ENCODE measurements at regions not wholly inside any gene's neighbourhood (a gene's known extent, or its start where the extent isn't known, plus 50 kb on each side); places are given as distances from the start of the nearest gene placed in this dataset.

DNA sequence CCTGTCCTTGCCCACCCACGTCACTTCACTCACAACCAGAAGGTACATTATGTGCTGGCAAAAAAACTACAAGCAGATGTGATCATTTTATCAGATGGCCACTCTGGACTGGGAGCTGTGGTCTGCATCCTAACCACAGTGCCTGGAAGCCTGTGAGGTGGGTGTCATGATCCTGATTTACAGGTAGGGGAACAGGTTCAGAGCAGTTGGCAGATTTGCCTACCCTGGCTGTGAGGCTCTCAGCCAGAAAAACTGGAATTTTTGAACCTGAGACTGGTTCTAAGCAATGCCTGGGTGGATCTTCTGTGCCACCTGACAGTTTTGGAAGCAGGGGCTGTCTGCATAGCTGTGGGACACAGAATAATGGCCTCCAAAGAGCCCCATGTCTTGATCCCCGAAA is 150.8 kb downstream of the SYF2 start:
- no peak for DNase-seq (ENCODE audit: low spot score)

DNA sequence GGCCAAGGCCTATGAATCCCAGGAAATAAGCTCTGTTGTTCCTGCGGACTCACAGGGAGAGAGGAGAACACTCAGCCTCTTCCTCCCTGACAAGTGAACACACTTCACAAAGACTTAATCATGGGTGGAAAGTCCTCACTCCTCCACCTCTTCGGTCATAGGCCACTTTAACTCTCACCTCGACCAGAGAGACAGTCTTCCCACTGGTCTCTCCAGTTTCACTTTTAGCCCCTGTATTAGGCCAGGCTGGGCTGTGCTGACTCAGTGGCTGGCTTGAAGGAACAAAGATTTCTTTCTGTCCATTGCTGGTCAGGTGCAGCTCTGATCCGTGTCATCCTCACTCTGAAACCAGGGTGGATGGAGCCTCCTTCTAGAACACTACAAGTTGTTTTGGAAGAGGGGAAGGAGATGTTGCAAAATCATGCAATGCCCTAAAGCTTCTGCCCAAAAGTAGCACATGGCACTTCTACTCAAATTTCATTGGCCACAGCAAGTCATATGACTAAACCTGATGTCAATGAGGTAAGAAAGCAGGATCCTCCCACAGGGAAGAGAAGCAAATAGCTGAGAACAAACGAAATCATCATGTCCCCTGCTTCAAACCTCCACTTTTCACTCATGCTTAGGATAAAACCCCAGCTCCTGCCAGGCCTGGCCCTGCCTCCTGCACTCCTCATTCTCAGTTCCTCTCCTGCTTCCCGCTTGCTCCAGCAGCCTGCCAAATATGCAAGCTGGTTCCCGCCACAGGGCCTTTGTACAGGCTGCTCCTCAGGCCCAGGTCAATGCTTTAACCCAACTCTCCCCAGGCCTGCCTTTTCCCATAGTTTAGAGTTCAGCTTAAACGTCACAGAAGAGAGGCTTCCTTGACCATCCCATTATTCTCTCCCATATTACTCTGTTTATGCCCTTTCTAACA is 150.5 kb upstream of the RUNX3 start:
- no peak for DNase-seq (ENCODE audit: low spot score)

DNA sequence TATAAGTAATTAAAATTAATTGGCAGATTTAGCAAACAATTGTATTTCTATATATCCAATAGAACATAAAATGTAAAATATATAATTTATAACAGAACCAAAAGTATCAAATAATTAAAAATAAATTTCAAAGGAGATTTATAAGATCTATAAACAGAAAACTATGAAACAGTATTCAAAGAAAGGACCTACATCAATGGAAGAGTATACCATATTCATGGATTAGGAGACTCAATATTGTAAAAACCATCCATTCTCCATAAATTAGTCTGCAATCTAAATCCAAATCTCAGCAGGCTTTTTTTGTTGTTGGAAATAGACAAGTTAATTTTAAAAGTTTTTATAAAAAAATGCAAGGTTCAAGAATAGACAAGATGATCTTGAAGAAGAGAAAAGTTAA is 149.0 kb upstream of the RUNX3 start:
- DNase-seq (ENCODE audit: low spot score): no peak

DNA sequence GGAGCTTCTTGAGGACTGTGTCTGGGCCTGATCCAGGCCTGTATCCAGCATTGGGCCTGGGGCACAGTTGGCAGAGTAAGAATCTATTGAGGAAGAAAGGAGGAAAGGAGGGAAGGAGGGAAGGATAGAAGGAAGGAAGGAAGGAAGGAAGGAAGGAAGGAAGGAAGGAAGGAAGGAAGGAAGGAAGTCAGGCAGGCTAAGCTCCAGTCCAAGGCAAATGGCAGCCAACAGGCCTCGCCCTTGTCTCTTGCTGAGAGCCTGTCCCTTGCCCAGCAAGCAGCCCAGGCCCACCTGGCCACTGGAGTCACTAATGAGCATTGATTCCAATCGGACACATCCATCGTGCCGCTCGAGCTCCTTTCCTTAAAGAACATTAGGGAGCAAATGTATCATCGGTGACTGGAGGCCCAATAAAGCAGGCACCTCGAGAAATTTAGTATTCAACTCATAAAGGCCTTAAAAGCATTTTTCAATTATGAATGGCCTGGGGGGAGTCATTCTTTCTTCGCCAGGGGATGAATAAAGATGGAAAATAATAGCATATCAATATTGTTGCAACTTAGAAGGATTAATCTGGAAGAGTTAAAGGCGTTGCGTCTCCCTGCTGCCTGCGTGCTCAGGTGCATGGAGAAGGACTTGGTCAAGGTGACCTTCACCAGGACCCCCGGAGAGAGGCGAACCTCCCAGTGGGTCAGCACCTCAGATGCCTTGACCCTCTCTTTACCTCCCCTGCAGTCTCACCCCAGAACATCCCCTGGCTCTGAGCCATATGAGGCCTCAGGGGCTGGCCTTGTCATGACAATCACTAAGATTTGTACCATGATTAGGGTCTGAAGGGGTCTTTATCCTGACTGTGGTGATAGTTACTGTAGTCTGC is 144.5 kb upstream of the RUNX3 start:
- DNase-seq (ENCODE audit: low spot score): no peak

DNA sequence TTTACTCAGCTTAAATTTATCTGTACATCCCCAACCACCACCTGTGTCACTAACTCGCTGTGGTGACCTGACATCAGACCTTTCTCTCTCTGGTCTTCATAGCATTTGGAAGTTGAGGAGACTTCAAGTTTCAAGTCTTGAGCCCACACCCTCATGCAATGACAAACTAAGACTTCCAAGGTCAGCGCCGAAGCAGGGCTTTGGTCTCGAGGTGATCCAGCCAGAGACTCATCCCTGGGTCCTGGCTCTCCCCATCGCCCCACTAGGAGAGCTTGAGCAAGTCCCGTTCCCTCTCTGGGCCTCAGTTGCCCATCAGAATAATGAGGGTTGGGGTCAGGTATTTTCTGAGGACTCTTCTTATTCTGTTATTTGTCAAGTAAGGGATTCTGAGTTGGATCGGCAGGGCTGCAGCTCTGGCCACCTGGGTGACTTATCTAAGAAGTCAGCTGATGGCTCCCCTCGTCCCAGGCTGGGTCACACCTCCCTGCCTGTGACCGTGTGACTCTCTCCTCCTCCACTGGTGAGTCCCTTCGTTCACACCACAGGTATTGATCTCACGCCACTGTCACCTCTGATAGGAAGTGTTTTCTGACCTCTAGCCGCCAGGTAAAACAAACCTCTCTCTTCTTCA is 143.7 kb upstream of the RUNX3 start:
- no peak for DNase-seq (ENCODE audit: low spot score)

DNA sequence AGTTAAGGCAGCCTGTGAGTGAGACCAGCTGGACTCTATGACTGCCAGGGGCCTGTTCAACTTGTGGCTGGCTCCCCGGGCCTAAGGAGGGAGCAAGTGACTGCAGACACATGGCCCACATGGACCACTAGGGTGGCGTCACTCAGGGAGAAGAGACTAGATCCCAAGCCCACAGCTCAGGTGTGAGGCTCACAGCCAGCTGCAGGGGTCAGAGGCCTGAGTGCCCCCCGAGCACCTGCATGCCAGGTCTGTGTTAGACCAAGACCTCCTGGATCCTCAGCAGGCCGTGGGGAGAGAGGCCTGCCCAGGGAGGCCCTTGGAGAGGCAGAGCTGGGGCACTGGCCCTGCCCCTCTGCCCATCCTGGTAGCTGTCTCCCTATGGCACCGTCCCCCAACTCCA is 142.4 kb upstream of the RUNX3 start:
- DNase-seq (ENCODE audit: low spot score): no peak

DNA sequence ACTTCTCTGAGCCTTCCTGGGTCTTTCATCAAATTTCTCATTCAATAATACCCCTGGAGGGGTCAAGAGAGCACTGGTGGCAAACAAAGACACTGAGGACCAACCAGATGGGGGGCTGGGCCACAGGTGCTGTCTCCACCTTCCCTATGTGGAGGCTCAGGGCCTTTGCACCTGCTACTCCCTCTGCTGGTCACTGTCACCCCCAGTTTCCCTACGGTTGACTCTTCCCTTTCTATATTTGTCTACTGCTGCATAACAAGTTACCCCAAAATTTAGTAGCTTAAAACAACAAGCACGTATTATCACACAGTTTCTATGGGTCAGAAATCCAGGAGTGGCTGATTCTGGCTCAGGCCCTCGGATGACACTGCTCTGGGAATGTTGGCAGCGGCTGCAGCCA is 138.8 kb upstream of the RUNX3 start:
- DNase-seq (ENCODE audit: low spot score): no peak

DNA sequence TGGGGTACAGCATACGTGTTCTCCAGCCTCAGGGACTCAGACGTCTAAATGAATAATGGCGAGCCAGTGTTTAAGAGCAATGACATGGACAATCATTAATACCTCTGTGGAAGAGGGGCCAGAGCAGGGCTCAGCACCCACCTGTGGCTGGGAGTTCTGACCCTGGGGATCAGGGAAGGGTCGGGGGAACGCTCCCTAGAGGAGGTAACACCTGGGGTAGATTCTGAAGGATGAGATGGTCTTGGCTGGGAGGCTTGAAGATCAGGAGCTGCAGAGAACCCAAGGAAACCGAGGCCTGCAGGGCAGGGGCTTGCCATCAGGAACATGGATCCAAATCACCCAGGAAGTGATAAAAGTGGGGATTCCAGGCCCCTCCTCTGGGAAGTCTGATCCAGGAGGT is 138.2 kb upstream of the RUNX3 start:
- DNase-seq (ENCODE audit: low spot score): no peak

DNA sequence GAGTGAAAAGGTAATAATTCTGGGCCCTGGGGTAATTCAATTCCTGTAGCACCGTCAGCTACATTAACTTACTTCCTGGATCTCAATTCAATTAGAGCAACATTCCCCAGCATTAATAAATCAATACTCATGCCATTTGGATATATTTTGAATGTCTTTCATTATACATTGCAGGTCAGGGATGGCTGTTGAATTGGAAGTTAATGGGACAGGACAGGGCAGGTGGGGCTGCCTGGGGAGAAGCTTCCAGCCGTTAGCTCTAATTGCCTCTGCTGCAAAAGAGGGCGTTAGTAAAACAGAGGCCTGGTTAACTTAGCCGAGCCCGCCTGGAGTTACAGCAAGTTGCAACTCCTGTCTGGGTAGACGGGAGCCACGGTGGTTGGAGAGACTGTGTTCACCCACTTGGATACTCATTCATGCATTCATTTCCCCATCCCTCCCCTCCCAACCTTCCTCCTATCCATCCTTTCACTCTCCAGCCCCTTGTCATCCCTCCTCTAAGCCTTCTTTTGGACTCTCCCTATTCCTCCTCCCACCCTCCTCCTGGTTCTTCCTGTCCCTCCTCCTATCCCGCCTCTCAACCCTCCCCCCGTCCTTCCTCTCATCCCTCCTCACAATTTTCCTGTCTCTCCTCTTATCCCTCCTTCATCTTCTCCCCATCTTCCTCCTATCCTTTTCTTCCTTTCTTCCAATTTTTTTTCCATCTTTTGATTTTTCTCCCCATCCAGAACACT is 137.6 kb upstream of the RUNX3 start:
- no peak for DNase-seq (ENCODE audit: low spot score)

DNA sequence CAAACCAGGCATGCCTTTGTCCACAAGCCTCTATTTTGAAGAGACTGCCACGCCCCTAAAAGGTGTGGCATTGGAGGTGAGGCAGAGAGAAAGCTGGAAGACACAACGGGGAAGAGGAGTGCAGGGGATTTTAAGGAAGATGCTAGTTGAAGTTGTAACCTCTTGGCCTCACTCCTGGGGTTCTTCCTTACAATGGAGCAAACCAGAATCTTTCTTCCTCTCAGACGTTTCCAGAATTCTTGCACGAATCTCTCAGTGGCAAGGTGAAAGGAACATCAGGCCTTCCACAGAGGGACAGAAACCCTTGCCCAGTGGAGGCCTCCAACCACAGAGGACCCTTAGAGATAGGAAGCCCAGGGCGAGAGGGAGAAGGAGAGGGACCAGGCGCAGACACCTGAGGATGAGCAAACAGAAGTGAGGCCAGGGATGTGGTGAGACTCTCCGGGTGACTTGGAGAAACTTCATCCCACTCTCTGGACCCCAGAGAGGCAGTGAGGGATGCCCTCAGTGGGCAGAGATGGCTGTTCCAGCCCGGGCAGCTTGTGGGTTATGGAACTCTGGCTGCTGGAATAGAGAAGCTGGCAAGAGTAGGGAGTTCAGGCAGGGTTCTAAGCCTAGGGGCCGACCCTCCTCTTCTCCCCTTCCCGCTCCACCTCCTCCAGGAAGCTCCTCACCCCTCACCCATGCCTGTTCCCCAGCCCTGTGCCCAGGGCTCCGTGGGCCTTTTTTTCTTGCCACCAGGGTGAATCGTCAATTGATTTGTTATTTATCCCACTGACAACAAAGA is 136.8 kb upstream of the RUNX3 start:
- no peak for DNase-seq (ENCODE audit: low spot score)

DNA sequence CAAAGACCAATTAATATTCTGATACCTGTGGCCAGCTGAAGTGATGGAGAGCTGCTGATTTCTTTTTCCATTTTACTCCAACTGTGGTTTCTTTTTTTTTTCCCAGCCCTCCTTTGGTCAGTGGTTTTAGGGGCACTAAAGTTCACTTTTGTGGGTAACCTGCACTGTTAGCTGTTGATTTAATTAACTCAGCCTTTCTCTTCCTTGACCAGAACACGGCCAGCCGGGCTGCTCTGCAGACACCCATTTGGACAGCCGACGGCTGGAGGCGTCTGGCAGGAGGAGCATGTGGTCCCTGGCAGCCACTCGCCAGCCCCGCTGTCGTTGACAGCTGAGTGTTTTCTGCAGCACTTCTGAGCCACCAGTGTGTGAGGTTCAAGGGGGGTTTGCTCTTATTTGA is 136.2 kb upstream of the RUNX3 start:
- no peak for DNase-seq (ENCODE audit: low spot score)

DNA sequence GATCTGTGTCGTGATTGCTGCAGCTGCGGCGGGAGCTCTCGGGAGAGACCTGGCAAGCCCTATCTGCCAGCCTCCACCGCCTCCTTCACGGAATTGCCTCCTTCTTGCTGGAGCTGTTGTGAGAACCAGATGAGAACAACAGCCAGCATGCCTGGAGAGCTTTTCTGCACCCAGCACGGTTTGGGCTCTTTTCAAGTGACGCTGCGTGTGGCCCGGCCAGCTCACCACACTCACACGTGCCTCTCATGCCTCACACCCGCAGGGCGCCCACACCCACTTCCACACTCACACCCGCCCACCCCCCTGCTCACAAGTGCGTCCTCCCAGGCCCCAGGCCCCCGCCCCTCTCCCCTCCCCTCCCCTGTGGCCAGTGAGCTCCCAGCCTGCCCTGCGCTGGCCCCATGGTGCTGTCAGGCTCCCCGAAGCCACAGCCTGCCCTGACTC is 135.7 kb upstream of the RUNX3 start:
- no peak for DNase-seq (ENCODE audit: low spot score)

DNA sequence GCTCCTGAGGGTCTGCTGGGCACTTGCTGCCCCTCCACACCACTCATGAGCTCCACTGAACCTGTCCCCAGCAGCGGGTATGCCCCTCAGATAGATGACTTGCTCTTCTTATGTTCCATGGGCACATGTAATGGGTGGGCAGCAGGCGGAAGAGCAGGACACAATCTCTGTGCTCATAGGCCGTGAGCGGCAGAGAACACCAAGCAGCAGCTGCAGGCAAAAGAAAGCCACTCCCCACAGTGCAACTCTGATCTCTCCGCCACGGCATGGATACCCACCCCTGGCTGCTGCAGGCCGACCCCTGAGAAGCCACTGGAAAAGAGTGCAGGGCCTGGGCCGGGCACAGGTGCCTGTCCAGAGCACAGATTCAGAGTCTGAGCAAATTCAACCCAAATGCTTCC is 135.2 kb upstream of the RUNX3 start:
- DNase-seq (ENCODE audit: low spot score): no peak

DNA sequence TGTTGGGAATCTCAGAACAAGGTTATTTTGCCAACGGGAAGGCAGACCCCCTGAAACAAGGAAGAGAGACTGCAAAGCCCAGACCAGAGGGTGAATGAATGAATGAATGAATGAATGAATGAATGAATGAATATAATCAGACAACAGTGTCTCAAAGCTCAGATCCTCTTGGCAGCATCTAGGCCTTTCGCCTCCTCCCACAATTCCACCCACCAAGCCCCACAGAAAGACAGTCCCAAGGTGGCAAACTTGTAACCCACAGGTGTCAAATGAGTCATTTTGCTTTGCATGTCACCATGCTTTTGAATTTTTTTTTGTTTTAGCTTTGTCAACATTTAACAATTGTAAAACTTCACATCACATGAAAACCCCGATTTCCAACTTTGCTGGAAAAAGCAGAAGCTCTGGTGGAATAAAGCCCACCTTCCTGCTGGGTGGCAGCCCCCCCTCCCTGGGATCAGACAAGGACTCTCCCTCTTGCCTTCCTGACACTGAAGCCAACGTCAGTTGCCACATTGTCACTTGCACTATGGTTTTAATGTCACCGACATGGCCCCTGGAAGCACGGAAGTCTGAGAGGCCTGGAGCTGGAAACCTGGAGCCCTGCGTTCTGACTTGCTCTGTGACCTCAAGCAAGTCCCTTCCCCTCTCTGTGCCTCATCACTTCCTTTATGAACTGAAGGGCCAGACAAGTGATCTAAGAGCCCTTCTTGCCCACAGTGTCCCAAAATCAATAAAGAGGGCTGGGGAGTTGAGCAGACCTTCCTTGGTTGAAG is 134.6 kb upstream of the RUNX3 start:
- no peak for DNase-seq (ENCODE audit: low spot score)

DNA sequence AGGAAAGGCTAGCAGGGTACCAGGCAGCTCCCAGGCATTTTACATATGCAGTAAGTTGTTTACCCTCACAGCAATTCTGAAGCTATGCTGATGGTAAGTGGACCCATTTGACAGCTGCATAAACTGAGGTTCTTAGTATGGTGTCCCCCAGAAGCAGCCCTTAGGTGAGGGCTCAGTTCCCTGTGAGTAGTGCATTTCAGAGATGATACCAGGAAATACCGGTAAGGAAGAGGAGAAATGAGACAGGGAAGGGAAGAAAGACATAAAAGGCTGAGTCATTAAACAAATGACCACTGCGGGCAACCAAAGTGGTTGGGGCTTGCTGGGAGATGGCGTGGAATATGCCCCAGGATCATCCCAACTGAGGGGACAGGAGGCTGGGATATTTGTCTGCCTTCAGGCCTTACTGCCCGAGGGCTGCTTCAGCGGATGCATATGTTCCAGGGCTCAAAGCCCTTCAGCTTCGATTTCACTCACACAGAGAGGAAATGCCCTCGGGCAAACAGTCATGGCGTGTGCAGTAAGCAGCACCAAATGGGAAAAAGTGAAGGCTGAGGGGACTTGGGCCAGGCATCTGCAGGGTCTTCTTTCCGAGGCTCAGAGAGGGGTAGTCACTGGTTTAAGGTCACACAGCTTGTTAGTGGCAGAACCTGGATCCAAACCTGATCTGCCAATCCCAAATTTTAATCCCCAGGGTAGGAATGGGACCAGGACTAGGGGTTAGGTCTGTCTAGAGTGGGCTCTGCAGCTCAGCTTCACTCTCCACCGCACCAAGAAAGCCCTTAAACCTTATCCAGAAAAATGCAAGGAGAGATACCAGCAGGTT is 133.7 kb upstream of the RUNX3 start:
- DNase-seq (ENCODE audit: low spot score): no peak

DNA sequence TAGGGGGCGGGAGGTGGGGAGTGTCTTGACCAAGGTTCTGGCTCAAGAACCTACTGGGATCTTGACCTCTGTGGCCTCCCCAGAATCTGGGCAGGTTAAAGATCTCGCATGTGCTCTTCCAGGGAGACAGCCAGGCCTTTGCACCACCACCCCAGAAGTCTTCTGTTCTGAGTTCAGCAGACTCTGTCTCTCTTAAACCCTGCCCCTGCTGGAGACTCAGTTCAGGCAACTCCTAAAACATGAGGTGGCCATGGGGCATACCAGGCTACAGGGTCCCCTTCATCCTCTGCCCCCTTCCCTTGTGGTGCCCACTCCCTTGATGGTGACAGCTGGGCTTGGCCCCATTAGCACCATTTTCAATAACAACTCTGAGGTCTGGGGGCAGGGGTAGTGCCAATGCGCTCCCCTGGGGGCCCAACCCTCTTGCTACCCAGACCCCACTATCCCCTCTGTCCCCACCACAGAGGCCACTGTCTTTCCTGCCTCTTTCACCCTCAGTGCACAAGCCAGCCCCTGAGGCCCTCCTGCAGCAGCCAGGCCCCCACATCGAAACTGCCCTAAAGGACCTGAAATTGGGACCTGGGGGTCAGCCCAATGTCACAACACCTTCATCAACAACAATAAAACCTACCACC is 132.7 kb upstream of the RUNX3 start:
- no peak for DNase-seq (ENCODE audit: low spot score)

DNA sequence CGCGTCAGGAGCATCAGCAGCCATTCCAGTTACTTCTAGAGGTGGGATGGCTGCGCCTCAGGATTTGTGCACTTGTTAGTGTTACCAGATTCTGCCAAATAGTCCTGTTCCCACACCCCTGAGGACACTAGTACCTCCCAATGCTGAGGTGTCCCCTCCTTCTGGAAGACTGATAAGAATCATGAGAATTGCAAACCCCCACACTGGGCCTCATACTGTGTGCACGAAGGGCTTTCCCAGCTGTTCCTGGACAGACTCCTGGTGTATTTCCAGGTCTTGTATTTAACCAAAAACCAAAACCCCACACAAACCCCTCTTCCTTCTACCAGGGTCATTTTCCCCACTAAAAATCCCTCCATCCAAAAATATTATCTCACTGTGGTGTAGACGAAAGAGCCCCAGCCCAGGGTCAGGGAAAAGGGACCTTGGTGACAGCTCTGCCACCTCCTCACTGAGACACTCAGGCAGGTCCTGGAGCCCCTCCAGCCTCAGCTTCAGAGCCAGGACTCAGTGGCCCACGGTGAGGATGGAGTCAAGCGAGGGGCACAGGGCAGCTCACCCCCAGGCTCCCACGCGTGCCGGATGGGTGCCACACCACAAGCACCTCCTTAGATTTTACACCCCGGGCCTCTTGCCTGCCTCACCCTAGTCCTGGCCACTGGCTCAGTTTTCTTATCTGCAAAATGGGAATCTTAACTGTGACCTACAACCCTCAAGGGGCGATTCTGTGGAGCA is 131.4 kb upstream of the RUNX3 start:
- DNase-seq (ENCODE audit: low spot score): no peak

DNA sequence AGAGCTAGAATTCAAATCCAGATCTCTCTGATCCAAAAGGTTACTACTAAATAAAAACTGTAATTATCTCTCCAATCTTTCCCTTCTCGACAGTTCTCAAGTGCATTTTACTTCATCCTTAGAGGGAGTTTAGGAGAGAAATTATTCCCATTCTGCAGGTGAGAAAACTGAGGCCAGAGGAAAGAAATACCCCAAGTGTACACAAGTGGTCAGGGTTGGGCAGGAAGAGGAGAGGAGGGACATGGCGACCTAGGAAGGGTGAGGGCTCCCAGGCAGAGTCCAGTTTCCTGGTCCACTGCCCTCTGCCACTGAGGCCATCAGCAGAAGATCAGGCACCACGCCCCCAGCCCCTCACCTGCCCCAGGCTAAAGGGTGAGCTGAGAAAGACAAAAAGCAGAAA is 127.1 kb upstream of the RUNX3 start:
- DNase-seq (ENCODE audit: low spot score): no peak

Measured in HT-29 (cell line).